ENCODE measurements at regions not wholly inside any gene's neighbourhood (a gene's known extent, or its start where the extent isn't known, plus 50 kb on each side); places are given as distances from the start of the nearest gene placed in this dataset.

DNA sequence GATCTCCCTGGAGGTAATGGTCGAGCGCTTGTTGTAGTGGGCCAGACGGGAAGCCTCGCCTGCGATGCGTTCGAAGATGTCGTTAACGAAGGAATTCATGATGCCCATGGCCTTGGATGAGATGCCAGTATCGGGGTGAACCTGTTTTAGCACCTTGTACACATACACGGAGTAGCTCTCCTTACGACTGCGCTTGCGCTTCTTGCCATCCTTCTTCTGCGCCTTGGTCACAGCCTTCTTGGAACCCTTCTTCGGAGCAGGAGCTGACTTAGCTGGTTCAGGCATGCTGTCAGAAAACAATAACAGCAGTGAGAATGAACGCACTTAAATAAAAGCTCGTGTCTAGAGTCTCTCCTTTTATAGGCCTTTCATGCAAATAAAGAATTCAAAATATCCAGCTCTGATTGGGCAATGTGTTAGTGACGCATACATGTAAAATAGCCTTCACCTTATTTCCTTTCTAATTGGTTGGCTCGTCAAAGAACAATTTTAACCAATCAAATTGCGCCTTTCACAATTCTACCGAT is 129.2 kb downstream of the HFE start:
- peak; percentile 56 for DNase-seq

DNA sequence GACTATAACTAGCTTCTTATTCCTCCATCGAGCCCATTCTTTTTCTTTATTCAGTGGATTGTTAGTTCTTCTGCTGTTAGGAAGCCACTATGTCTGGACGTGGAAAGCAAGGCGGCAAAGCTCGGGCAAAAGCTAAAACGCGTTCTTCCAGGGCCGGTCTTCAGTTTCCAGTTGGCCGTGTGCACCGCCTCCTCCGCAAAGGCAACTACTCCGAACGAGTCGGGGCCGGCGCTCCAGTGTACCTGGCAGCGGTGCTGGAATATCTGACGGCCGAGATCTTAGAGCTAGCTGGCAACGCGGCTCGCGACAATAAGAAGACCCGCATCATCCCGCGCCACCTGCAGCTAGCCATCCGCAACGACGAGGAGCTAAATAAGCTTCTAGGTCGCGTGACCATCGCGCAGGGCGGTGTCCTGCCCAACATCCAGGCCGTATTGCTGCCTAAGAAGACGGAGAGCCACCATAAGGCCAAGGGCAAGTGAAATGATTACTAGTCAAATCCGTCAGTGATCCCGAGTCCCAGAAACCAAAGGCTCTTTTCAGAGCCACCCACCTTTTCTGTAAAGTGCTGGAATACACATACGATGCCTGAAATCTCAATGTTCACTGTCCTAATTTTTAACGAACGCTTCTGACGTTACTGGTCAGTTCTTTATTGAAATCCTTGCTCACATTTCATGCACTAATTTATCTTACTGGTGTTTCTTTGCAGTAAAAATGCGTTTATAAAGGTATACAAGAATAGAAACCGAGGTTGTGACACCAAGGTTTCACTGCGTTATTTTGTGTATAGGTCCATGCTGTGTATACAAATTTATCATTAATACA is 129.9 kb downstream of the HFE start:
- peak; percentile 69 for DNase-seq

DNA sequence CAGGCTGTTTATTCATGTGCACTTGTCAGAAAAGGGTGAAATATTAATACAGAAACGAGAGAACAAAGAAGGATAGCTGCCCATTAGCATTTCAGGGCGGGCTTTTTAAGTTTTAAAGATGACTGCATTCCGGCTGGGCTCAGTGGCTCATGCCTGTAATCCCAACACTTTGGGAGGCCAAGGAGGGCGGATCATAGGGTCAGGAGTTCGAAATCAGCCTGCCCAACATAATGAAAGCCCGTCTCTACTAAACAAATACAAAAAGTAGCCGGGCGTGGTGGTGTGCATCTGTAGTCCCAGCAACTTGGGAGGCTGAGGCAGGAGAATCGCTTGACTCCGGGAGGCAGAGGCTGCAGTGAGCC is 130.5 kb downstream of the HFE start:
- DNase-seq: no peak

DNA sequence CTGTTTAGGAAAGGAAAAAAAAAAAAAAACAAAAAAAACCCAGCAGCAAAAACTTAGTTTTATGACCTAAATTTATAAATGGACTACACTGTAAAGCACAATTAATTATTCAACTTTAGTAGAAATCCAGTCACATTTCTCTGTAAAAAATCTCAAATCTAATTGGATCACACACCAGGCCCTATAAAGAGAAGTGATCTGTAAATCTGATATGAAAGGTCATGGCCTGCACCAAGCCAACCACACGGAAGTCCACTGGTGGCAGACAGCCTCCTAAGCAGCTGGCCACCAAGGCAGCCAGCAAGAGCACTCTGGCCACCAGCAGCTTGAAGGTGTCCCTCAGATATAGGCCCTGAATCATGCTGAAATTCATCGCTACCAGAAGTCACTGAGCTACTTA is 131.6 kb downstream of the HFE start:
- DNase-seq: no peak

DNA sequence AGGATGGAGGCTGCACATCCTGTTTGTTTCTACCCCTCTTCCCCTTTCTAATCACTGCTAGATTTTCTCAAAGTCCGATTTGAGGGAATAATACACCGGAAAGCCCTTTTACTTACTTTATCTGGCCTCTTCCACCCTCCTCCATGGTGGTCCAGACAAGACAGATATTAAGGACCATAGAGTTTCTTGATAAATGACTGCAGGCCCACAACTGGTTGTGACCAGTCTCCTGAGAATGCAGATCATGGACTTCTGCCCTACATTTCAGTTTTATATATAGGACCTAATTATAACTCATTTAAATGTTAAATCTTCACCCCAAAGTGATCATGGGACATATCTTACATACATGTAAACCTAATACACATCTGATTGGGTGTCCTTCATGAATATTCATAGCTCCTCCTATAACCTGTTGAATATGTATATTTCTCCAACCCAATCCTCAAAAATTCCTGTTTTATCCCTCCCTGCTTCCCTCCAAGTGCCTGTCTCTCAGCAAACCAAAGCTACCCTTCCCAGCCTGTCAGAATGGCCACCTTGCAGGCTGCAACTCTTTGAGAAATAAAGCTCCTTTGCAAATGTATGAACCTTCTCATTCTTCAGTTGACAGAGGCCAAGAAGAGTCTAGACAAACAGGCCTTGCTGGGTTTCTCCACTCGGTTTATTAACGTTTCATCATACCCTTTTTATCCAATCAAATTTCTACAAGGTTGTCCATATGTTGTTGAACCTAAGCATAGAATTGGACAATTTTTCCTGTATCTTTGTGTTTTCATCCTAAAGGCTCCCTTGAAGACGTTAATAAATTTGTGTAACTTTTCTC is 133.1 kb downstream of the HFE start:
- no peak for DNase-seq

DNA sequence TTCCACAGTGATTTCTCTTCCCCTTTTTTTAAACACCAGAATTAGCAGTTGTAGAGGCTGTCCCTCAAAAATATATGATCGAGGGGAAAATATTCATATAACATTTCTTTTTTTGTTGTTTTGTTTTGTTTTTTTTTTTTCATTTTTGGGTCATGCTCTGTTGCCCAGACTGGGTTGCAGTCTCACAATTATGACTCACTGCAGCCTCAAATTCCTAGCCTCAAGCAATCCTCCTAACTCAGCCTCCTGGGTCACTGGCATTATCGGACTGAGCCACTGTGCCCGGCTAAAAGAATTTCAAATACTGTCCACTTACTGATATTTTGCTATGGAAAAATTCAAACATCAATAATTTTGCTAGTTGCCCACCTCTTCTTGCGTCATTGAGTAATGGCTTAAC is 134.0 kb downstream of the HFE start:
- no peak for DNase-seq

DNA sequence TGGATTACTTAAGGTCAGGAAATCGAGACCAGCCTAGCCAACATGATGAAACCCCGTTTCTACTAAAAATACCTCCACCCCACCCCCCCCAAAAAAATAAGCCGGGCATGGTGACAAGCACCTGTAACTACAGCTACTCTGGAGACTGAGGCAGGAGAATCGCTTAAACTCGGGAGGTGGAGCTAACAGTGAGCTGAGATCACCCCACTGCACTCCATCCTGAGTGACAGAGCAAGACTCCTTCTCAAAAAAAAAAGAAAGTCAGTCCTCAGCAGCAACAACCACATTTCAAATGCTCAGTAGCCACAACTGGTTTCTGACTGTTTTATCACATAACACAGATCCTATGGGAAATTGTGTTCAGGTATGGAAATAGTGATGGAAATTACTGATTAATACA is 135.3 kb downstream of the HFE start:
- DNase-seq: no peak

DNA sequence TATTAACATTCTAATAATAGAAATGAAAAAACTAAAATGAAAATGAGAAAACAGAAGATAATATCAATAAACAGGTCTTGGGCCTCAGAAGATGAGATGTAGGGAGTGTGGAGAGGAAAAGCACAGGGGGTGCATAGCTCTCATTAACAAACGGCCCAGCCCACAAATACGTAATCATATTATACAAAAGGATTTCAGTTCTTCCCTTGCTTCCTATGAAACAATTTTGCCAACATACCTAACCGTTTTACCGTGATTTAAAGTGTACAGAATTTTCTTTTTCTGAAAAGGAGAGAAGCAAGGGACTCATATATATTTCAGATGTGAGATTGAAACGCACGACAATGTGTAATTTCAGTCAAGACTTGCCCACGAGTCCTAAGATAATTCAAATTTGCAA is 136.0 kb downstream of the HFE start:
- DNase-seq: no peak

DNA sequence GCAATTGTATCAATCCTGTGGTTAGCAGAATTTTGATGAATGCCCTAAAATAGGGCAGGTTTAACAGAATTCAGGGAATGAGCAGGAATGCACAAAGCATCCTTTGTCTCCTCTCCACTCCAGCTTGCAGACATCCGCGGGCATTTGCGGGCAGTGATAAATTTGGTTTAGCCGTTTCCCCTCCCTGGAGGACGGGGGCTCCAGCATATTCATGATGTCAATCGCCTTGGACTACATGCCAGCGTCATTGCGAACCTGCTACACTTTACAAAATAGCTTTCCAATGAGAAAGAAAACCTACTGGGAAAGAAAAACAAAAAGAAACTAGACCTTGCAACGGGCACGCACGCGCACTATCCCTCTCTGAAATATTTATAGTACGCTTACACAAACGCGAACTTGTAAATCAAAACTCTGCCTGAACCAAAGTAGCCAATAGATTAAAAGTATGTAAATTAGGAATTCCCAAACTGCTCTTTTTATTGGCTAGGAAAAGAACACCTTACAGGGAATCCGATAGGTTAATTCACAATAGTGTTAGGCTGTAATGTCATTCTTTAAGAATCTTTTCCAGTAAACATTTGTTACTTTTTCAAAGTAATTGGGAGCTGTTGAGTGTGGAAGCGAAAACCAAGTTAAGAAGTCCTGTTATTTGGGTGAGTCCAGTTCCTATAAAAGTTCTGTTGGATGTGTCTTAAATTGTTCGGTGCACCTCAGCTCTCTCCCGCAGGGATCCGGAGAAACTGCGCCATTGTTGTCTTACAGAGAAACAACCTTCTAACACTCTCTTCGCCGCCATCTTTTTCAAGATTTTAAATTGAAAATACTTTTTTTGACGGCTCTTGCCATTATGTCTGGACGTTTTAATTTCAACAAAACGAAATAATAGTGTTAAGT is 136.7 kb downstream of the HFE start:
- peak; percentile 56 for DNase-seq

DNA sequence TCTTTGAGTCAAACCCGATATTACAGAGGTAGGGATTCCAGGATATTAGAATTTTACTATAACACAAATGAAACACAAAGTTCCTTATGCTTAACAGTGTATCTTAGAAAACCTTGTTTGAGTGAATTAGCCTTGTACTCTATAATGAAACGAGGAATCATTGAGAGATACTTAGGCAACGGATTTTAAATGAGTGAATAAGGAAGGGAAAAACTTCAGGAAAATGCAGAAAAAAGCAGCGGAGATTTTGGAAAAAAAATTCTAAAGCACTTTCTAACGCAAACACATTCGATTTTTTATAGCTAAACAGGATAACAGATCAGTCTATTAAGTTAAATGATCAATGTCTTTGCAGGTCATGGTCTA is 137.3 kb downstream of the HFE start:
- no peak for DNase-seq

DNA sequence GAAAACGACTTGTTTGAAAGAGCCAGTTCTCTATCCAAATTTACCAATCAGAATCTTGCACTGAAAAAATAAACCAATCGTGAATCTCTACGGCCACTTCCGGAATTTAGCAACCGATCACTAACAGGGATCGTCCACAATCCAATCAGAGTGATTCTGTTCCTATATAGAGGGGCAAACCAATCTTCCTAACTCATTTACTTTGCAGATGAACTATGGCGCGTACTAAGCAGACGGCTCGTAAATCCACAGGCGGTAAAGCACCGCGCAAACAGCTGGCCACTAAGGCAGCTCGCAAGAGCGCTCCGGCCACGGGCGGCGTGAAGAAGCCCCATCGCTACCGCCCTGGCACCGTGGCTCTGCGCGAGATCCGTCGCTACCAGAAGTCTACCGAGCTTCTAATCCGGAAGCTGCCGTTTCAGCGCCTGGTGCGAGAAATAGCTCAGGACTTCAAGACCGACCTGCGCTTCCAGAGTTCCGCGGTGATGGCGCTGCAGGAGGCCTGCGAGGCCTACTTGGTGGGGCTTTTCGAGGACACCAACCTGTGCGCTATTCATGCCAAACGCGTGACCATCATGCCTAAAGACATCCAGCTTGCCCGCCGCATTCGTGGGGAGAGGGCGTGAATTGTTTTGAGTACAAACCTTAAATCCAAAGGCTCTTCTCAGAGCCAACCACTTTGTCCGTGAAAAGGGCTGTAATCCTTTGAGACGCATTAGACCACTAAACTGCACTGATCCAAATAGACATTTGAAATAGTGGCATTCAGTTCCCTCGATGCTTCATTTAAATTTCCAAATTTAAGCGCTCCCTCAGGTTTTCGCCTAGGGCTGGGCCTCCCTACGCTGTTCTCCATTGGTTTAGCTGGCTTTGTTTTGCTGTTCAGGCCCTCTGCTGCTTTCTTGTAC is 138.0 kb downstream of the HFE start:
- DNase-seq: no peak

DNA sequence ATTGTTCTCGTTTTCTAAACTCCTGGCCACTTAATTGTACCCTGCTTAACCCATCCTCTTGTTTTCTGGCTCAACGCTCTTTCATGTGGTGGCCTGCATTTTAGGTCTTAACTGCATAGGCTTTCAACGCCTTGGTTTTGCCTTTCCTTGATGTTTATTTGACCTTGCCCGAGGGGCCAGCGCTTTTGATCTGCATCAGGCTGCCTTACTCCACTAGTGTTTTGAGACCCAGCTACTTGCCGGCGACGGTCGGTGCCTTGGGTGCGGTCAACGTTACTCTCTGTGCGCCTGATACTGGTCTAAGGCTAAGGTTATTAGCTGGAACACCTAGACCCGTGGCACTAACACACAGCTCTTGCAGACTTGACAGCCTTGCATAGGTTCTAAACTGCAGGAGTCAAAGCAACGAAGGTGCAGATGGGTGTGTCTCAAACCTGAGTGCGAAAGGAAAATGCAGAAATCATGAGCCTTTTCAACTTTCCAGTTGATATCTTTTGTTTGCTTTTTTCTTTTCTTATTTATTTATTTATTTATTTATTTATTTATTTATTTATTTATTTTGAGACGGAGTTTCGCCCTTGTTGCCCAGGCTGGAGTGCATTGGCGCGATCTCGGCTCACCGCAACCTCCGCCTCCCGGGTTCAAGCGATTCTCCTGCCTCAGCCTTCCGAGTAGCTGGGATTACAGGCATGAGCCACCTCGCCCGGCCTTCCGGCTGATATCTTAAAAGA is 138.8 kb downstream of the HFE start:
- DNase-seq: no peak

DNA sequence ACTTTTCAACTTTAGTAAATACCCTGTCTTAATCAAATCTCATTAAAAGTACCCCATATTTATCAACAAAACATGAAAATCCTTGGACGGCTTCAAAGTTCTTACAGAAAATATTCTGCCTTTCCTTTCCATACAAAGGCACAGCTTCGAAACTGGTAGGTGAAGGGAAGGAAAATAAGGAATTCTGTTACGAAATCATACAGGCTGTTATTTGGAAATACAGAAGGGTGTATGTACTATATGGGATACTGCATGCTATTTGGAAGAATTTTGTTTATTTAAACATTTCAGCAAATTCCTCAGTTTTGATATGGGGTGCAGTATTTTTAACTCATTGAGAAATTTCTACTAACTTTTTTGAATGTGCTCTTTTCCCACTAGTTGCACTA is 138.4 kb upstream of the BTN3A2 start:
- no peak for DNase-seq

DNA sequence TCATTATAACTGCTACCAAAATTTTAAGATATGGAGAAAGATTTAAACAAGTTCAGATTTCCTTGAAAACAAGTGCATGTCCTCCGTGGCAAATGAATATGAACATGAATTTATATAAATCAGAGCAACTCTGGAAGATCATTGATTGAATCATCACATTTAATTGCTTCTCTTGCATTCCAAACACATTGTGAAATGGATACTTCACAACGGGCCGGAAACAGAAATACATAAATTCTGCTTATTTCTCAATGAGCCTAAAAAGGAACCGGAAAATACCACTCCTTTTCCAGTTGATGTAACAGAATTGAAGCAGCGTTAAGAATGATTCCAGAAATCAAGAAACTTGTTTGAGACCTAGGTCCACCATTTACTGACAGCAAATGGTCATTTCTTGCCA is 134.6 kb upstream of the BTN3A2 start:
- DNase-seq: no peak

DNA sequence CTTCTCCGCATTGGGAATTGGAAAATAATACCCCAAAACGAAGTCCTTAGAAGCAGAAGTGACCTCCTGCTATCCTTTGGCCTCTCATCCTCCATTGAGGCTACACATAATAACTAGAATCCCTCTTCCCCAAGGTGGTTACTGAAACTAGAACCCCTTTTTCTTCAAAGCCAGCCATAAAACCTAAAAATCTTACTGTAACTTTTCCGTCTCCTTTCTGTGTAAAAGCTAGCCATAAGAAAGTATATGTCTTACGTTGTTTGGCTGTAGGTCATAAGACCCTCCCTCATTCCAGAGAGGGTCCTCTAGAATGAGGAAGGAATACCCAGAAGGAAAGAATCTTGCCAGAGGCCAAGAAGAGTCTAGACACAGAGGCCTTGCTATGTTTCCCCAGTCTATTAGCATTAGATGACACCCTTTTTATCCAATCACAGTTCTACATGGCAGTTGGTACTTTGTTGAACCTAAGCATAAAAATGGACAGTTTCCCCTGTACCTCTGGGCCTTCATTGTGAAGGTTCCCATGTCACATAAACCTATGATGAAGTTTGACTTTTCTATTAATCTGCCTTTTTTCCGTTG is 133.9 kb upstream of the BTN3A2 start:
- DNase-seq: no peak

DNA sequence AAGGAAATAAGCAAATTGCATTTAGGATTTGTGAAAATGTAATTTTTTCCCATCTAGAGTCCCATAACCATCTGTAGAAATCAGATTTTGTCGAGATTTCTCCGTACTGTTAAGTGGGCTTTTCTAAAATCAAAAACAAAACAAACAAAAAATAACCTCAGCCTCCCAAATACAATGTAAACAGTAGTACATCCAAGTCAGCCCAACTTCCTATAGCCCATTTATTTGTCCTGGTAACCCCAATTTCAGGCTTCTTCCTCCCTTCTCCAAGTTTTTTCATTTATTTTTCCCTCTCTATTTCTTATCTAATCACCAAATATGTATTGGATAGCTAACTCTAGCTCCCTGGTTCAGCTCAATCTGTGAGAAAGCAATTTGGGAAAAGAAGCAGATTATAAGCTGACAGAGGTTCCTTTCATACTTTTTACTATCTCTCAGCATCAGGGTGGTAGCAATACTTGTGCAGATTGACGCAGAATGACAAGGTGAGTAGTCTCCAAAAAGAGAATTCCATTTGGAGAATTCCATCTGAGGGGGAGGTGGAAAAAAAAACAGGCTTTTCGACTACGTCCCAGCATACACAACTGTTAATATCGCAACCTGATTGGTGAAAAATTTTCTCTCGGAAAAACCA is 132.6 kb upstream of the BTN3A2 start:
- no peak for DNase-seq

DNA sequence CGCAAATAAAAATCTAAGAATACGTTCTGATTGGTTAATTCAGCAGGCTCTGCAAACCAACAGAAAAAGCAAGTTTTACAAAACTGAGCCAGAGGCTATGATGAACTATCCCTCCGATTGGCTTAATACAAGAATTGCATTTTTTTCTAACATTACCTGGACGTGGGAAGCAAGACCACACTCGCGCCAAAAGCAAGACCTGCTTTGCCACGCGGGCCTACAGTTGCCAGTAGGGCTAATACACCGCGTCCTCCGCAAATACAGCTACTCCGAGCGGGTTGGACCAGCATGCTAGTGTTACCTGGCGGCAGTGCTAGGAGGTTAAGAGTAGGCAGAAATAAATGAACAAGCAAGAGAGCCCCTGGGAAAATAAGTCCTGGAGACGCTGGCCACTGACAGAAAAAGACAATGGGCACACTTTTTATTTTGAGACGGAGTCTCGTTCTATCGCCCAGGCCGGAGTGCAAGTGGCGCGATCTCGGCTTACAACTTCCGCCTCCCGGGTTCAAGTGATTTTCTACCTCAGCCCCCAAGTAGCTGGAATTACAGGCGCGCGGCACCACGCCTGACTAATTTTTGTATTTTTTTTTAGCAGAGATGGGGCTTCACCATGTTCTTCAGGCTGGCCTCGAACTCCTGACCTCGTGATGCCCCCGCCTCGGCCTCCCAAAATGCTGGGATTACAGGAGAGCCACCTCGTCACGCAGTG is 131.9 kb upstream of the BTN3A2 start:
- DNase-seq: peak; percentile 32

DNA sequence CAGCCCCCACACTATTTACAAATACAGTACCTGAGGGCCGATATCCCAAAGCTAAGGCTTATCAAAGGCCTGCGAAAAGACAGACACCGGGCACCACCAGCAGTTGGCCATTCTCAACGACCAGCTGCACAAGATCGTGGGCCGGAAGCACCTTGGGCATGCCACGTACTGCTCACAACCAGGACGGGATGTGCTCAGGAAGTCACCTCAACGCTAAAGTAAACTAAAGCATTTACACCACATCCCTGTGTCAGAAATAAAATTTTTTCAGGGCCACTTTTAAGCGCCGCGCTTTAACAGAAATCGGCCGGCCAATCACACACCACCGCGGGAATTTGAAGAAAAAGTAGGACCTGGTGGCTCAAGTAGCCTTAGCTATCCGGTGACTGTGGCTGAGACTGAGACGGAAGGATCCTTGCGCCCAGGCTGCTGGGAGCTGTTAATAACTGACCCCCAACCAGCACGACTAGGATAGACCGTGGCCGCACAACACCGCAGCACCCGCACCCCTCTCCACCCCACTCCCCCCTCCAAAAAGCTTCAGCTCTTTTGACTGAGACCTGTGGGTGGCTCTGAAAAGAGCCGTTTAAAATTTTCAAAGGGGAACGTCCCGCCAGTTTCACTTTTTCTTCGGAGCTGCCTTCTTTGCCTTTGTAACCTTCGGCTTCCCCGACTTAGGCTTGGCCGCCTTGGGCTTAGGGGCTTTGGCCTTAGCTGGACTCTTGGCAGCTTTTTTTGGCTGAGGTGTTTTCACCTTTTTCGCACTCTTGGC is 131.2 kb upstream of the BTN3A2 start:
- peak; percentile 42 for DNase-seq

Measured in stimulated activated CD4-positive, alpha-beta T cell treated with anti-CD3 and anti-CD28 coated beads, Interleukin-4, amount 100 ng/mL, for 1 hour (primary cell).